GM12878 (cell line): ENCODE measurements at regions not wholly inside any gene's neighbourhood (a gene's known extent, or its start where the extent isn't known, plus 50 kb on each side); places are given as distances from the start of the nearest gene placed in this dataset.

Experiments
- ATAC-seq: fragments of 200-7000 bp; cut with Tn5 transposase; 3 replicates; pipeline ENCODE4 v1.9.1; 2020; ENCODE audit warnings: mild to moderate bottlenecking, moderate library complexity
- BruUV-seq: library from RNA; stranded (reverse); fragments of 400-500 nt; replicated peaks from 2 replicates; lab custom pipeline; 2021; lab: Mats Ljungman, UMichigan
- CTCF ChIA-PET: fragments of 300-600 bp; sonication (Branson Sonifier 250); formaldehyde crosslinking; extraction: SDS; loops from one replicate; lab custom pipeline; 2021; ENCODE audit warnings: inconsistent platforms; lab: Yijun Ruan, JAX
- POLR2A ChIA-PET: fragments of 350-600 bp; formaldehyde crosslinking; extraction: SDS; loops from one replicate; lab custom pipeline; 2021; ENCODE audit warnings: inconsistent platforms; lab: Charles Lee
- RAD21 ChIA-PET: fragments of 300-600 bp; sonication (Branson Sonifier 250); formaldehyde crosslinking; loops from one replicate; lab custom pipeline; 2023; ENCODE audit warnings: antibody characterized with exemption; ENCODE audit not compliant: unreplicated experiment; lab: Charles Lee
- SMC1A ChIA-PET: fragments of 300-600 bp; sonication (Branson Sonifier 250); formaldehyde crosslinking; loops from one replicate; lab custom pipeline; 2023; ENCODE audit not compliant: unreplicated experiment, uncharacterized antibody; lab: Charles Lee
- DNase-seq: peaks from one replicate; pipeline ENCODE4 v3.0.0-alpha.2; 2011; ENCODE audit warnings: low read depth, low spot score
- FAIRE-seq: peaks from 3 replicates; lab custom pipeline; 2011; peaks lifted over from hg19 to GRCh38; lab: Jason Lieb, UNC
- H2AFZ ChIP-seq: 2 replicates; pipeline ENCODE4 v1.6.0; 2011; ENCODE audit warnings: low read depth, low read length, control low read depth; ENCODE audit not compliant: control insufficient read depth
- H3K27ac ChIP-seq: 2 replicates; pipeline ENCODE4 v1.5.1; 2011; ENCODE audit warnings: control low read depth; ENCODE audit not compliant: control insufficient read depth, insufficient read depth
- H3K27me3 ChIP-seq, 2 experiments: replicated peaks in 1 of 2; 2 replicates each; pipeline versions ENCODE4 v1.6.0 to v1.6.1; 2011; ENCODE audit warnings: low read length in 1 of 2; ENCODE audit not compliant: control insufficient read depth in 2 of 2, insufficient read depth in 2 of 2
- H3K36me3 ChIP-seq, 2 experiments: 2 replicates each; pipeline ENCODE4 v1.5.1; 2011; ENCODE audit warnings: low read length in 1 of 2; ENCODE audit not compliant: control insufficient read depth in 2 of 2, insufficient read depth in 2 of 2
- H3K4me1 ChIP-seq: 2 replicates; pipeline ENCODE4 v1.6.1; 2011; ENCODE audit warnings: mild to moderate bottlenecking, low read length, moderate library complexity, mixed read lengths; ENCODE audit not compliant: control insufficient read depth, insufficient read depth
- H3K4me2 ChIP-seq: 2 replicates; pipeline ENCODE4 v1.6.0; 2011; ENCODE audit warnings: control low read depth; ENCODE audit not compliant: control insufficient read depth, insufficient read depth
- H3K4me3 ChIP-seq: fragments of 200-600 bp; sonication (generic); 2 replicates; pipeline ENCODE4 v1.5.1; 2016
- H3K79me2 ChIP-seq: 2 replicates; pipeline ENCODE4 v1.6.0; 2011; ENCODE audit warnings: low read length; ENCODE audit not compliant: control insufficient read depth, insufficient read depth
- H3K9ac ChIP-seq: 2 replicates; pipeline ENCODE4 v1.8.0; 2011; ENCODE audit warnings: low read length, control low read depth, mixed read lengths; ENCODE audit not compliant: control insufficient read depth, insufficient read depth
- H3K9me3 ChIP-seq: replicated peaks from 3 replicates; pipeline ENCODE4 v1.5.1; 2011; ENCODE audit warnings: mild to moderate bottlenecking, low read length; ENCODE audit not compliant: control insufficient read depth, insufficient read depth
- H4K20me1 ChIP-seq: 2 replicates; pipeline ENCODE4 v1.6.0; 2011; ENCODE audit not compliant: control insufficient read depth, insufficient read depth
- EZH2 ChIP-seq: IDR thresholded peaks from 2 replicates; pipeline ENCODE4 v1.6.1; 2012; ENCODE audit warnings: low read depth, mild to moderate bottlenecking, control low read depth, inconsistent platforms, low read length, borderline replicate concordance; ENCODE audit not compliant: control insufficient read depth
- IRF4 ChIP-seq: IDR thresholded peaks from 2 replicates; pipeline ENCODE4 v1.6.1; 2011; ENCODE audit warnings: low read depth, low read length
- JUNB ChIP-seq: IDR thresholded peaks from 2 replicates; pipeline ENCODE4 v1.6.1; 2016; ENCODE audit warnings: antibody characterized with exemption, mild to moderate bottlenecking
- NBN ChIP-seq: fragments of 450-650 bp; IDR thresholded peaks from 2 replicates; pipeline ENCODE4 v1.6.1; 2016
- NFIC ChIP-seq: IDR thresholded peaks from 2 replicates; pipeline ENCODE4 v1.6.1; 2012; ENCODE audit warnings: low read depth, mild to moderate bottlenecking, inconsistent platforms, low read length, moderate library complexity
- POLR2AphosphoS5 ChIP-seq: IDR thresholded peaks from 2 replicates; pipeline ENCODE4 v1.6.1; 2011; ENCODE audit warnings: mild to moderate bottlenecking, low read length, inconsistent platforms
- STAT1 ChIP-seq: fragments of 450-650 bp; conservative IDR thresholded peaks from 2 replicates; pipeline ENCODE4 v1.6.1; 2014; ENCODE audit warnings: antibody characterized with exemption, mild to moderate bottlenecking
- TARDBP ChIP-seq: IDR thresholded peaks from 2 replicates; pipeline ENCODE4 v1.6.1; 2016; ENCODE audit warnings: borderline replicate concordance
- TCF7 ChIP-seq: IDR thresholded peaks from 2 replicates; pipeline ENCODE4 v1.6.1; 2014; ENCODE audit warnings: antibody characterized with exemption, borderline replicate concordance
- WGBS: methylation state at CpG from one replicate; pipeline ENCODE4 v1.1.6; 2016; ENCODE audit warnings: low lambda C conversion rate; ENCODE audit not compliant: insufficient replicate concordance, insufficient coverage; ENCODE audit errors: missing lambda C conversion rate; 5-methylcytosine and 5-hydroxymethylcytosine counted together
- in situ Hi-C: fragments of 300-500 bp; cut with MboI; formaldehyde crosslinking; loops from 9 replicates; pipeline ENCODE4 v1.14.3; 2018; ENCODE audit warnings: mixed read lengths
- intact Hi-C: fragments of 100-400 bp; cut with micrococcal nuclease; formaldehyde crosslinking; loops from one replicate; pipeline ENCODE4 v1.14.2; 2022; ENCODE audit not compliant: unreplicated experiment
- TF ChIP-seq, protein P1 (sequence below): fragments of 450-650 bp; formaldehyde crosslinking; IDR thresholded peaks from 2 replicates; pipeline ENCODE4 v1.4.0; 2020; ENCODE audit warnings: mild to moderate bottlenecking, moderate library complexity
- TF ChIP-seq, protein P2 (sequence below): IDR thresholded peaks from 2 replicates; pipeline ENCODE4 v1.6.1; 2011; ENCODE audit warnings: low read depth, mild to moderate bottlenecking, low read length, moderate library complexity, borderline replicate concordance; ENCODE audit errors: extremely low read depth
- TF ChIP-seq, protein P3 (sequence below): IDR thresholded peaks from 2 replicates; pipeline ENCODE4 v1.6.1; 2011; ENCODE audit warnings: borderline replicate concordance, low read depth, mild to moderate bottlenecking, moderate library complexity, low read length; ENCODE audit not compliant: insufficient read depth, poor library complexity, severe bottlenecking
- TF ChIP-seq, protein P4 (sequence below): fragments of 450-650 bp; IDR thresholded peaks from 2 replicates; pipeline ENCODE4 v1.6.1; 2018; ENCODE audit warnings: mild to moderate bottlenecking, low read depth, moderate library complexity; ENCODE audit not compliant: partially characterized antibody

DNA sequence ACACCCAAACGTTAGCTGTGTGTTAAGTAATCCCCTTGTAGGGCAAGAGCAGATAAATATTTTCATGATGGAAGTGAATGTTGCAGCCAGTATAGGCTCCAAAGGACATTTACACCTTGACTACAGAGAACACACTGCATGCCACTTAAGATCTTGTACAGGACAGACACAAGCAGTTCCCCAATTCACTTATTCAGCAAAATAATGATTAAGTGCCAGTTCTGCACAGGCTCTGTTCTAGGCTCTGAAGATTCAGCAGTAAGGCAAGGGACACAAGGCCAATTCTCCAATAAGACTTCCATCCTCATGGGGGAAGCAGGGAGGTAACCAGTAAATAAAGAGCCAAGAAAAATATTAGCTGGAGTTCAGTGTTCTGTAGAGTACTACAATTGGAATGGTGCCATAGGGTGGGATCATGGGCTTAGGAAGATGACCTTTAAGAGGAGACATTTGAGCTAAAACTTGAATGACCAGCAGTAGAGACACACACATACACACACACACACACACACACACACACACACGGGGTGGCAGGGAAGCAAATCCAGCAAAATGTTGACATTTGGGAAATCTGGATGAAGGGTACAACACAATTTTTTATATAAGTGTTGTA is 199.9 kb upstream of the JUN start (continued):
- TF ChIP-seq, protein P1, sequence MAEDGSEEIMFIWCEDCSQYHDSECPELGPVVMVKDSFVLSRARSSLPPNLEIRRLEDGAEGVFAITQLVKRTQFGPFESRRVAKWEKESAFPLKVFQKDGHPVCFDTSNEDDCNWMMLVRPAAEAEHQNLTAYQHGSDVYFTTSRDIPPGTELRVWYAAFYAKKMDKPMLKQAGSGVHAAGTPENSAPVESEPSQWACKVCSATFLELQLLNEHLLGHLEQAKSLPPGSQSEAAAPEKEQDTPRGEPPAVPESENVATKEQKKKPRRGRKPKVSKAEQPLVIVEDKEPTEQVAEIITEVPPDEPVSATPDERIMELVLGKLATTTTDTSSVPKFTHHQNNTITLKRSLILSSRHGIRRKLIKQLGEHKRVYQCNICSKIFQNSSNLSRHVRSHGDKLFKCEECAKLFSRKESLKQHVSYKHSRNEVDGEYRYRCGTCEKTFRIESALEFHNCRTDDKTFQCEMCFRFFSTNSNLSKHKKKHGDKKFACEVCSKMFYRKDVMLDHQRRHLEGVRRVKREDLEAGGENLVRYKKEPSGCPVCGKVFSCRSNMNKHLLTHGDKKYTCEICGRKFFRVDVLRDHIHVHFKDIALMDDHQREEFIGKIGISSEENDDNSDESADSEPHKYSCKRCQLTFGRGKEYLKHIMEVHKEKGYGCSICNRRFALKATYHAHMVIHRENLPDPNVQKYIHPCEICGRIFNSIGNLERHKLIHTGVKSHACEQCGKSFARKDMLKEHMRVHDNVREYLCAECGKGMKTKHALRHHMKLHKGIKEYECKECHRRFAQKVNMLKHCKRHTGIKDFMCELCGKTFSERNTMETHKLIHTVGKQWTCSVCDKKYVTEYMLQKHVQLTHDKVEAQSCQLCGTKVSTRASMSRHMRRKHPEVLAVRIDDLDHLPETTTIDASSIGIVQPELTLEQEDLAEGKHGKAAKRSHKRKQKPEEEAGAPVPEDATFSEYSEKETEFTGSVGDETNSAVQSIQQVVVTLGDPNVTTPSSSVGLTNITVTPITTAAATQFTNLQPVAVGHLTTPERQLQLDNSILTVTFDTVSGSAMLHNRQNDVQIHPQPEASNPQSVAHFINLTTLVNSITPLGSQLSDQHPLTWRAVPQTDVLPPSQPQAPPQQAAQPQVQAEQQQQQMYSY (CRISPR knock-in tag): no peak
- no peak for TF ChIP-seq POLR2AphosphoS5

DNA sequence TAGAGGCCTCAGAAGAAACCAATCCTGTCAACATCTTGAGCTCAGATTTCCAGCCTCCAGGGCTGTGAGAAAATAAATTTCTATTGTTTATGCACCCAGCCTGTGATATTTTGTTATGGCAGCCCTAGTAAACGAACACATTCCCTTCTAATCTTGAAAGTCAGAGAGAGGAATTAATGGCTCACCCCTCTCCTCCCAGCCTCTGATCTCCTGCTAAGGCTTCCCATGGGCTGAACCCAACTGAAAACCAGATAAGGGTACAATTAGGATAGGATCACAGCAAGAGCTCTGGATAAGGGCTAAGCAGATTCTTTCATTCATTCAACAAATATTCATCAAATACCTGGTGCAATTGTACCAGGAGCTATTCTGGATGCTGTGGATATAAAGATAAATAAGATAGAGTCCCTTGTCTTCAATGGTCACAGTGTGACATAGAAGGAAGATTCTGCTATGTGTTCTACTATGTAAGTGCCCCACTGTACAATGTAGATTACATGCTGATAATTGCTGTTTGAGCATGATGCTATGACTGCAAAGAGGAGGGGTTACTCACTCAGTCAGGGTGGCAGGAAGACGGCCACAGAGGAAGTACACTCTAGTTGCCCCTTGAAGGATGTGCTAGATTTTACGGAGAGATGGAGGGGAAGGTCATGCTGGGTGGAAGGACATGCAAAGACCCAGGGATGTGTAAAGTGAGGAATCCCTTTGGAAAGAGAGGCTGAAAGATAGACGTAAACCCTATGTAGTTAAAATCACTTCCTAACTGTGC is 203.3 kb upstream of the JUN start:
- Histone ChIP-seq H3K9me3 (no peaks in the 10 kb centered on the region), H3K4me3 (no peak overlapping the region), H3K4me1 (peaks cover 4% of the 10 kb centered on the region), H3K27me3 (no peaks in the 10 kb centered on the region), H4K20me1 (no peaks in the 10 kb centered on the region), H2AFZ (no peak overlapping the region), H3K36me3 (no peaks in the 10 kb centered on the region), H3K27ac (no peak overlapping the region), H3K9ac (no peak overlapping the region), H3K4me2 (no peak overlapping the region), H3K79me2 (no peaks in the 10 kb centered on the region)
- FAIRE-seq (no peak), DNase-seq (no peak), ATAC-seq (no peak)
- intact Hi-C loops (no loop called here), in situ Hi-C loops (no loop called here)
- WGBS: 50% methylated on average over 4 of the region's 4 CpGs
- ChIA-PET CTCF (interaction anchor here (0.6 to 0.8 kb wide), 2 partner anchors 12 to 35 kb away, joined by 3 to 4 read pairs; no protein-coding TSS in a partner anchor), POLR2A (interaction anchor here (1.3 kb wide), 1 partner anchor 10 kb away, joined by 3 read pairs; no protein-coding TSS in a partner anchor), RAD21 (no interaction called here), SMC1A (interaction anchor here (0.8 to 1.8 kb wide), 4 partner anchors 8 to 15 kb away, joined by 4 to 6 read pairs (median 4); no protein-coding TSS in a partner anchor)
- BruUV-seq: no TSS peak
- no peak for TF ChIP-seq IRF4
- TF ChIP-seq NFIC: no peak
- TF ChIP-seq TCF7: no peak
- no peak for TF ChIP-seq NBN
- TF ChIP-seq EZH2: no peak
- TF ChIP-seq, protein P2, sequence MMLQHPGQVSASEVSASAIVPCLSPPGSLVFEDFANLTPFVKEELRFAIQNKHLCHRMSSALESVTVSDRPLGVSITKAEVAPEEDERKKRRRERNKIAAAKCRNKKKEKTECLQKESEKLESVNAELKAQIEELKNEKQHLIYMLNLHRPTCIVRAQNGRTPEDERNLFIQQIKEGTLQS: no peak
- TF ChIP-seq STAT1: no peak
- no peak for TF ChIP-seq JUNB
- TF ChIP-seq, protein P3, sequence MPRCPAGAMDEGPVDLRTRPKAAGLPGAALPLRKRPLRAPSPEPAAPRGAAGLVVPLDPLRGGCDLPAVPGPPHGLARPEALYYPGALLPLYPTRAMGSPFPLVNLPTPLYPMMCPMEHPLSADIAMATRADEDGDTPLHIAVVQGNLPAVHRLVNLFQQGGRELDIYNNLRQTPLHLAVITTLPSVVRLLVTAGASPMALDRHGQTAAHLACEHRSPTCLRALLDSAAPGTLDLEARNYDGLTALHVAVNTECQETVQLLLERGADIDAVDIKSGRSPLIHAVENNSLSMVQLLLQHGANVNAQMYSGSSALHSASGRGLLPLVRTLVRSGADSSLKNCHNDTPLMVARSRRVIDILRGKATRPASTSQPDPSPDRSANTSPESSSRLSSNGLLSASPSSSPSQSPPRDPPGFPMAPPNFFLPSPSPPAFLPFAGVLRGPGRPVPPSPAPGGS: no peak
- TF ChIP-seq TARDBP: no peak
- TF ChIP-seq, protein P4, sequence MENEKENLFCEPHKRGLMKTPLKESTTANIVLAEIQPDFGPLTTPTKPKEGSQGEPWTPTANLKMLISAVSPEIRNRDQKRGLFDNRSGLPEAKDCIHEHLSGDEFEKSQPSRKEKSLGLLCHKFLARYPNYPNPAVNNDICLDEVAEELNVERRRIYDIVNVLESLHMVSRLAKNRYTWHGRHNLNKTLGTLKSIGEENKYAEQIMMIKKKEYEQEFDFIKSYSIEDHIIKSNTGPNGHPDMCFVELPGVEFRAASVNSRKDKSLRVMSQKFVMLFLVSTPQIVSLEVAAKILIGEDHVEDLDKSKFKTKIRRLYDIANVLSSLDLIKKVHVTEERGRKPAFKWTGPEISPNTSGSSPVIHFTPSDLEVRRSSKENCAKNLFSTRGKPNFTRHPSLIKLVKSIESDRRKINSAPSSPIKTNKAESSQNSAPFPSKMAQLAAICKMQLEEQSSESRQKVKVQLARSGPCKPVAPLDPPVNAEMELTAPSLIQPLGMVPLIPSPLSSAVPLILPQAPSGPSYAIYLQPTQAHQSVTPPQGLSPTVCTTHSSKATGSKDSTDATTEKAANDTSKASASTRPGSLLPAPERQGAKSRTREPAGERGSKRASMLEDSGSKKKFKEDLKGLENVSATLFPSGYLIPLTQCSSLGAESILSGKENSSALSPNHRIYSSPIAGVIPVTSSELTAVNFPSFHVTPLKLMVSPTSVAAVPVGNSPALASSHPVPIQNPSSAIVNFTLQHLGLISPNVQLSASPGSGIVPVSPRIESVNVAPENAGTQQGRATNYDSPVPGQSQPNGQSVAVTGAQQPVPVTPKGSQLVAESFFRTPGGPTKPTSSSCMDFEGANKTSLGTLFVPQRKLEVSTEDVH: no peak
